HL-60 (cell line): ENCODE measurements at regions not wholly inside any gene's neighbourhood (a gene's known extent, or its start where the extent isn't known, plus 50 kb on each side); places are given as distances from the start of the nearest gene placed in this dataset.

Experiments
- CTCF ChIP-seq: IDR thresholded peaks from one replicate; pipeline ENCODE4 v1.5.1; 2011; ENCODE audit warnings: low read length, control low read depth, inconsistent platforms; ENCODE audit not compliant: insufficient read depth
- REST ChIP-seq: IDR thresholded peaks from 2 replicates; pipeline ENCODE4 v1.6.1; 2012; ENCODE audit warnings: low read depth; ENCODE audit not compliant: insufficient replicate concordance

GRCh38 chr2:21428754-21429153, 305.0 kb downstream of the TDRD15 start:
- TF ChIP-seq CTCF (no peak), REST (no peak)
